ENCODE measurements at regions not wholly inside any gene's neighbourhood (a gene's known extent, or its start where the extent isn't known, plus 50 kb on each side); places are given as distances from the start of the nearest gene placed in this dataset.

- Histone ChIP-seq H3K4me3 (no peak overlapping the region), H3K27ac (no peak overlapping the region)
- DNase-seq (ENCODE audit: low spot score): no peak
- no peak for TF ChIP-seq CTCF (IDR thresholded peaks at IDR 0.05)
Observed at GRCh38 chr2:53235836-53236582, 531.6 kb upstream of the CHAC2 start.

- no peak overlapping the region for H3K27ac ChIP-seq
- DNase-seq (ENCODE audit: low spot score): no peak
- no peak overlapping the region for H3K4me3 ChIP-seq
- no peak for TF ChIP-seq CTCF (IDR thresholded peaks at IDR 0.05)
Observed at GRCh38 chr2:53234548-53234903, 533.1 kb upstream of the CHAC2 start.

- H3K27ac ChIP-seq: no peak overlapping the region
- no peak for DNase-seq (ENCODE audit: low spot score)
- H3K4me3 ChIP-seq: no peak overlapping the region
- no peak for TF ChIP-seq CTCF (IDR thresholded peaks at IDR 0.05)
Observed at GRCh38 chr2:53233759-53234547, 533.7 kb upstream of the CHAC2 start.

- no peak overlapping the region for H3K27ac ChIP-seq
- no peak for TF ChIP-seq CTCF (IDR thresholded peaks at IDR 0.05)
- H3K4me3 ChIP-seq: no peak overlapping the region
- no peak for DNase-seq (ENCODE audit: low spot score)
Observed at GRCh38 chr2:53231908-53232307, 535.7 kb upstream of the CHAC2 start.

GRCh38 chr2:53230691-53231090 lies 536.9 kb upstream of the CHAC2 start:
- DNase-seq (ENCODE audit: low spot score): no peak
- no peak for TF ChIP-seq CTCF (IDR thresholded peaks at IDR 0.05)
- Histone ChIP-seq H3K4me3 (no peak overlapping the region), H3K27ac (no peak overlapping the region)

GRCh38 chr2:53227535-53227934 lies 540.1 kb upstream of the CHAC2 start:
- no peak for DNase-seq (ENCODE audit: low spot score)
- TF ChIP-seq CTCF (IDR thresholded peaks at IDR 0.05): no peak
- Histone ChIP-seq H3K27ac (no peak overlapping the region), H3K4me3 (no peak overlapping the region)

GRCh38 chr2:53220969-53221368 lies 546.6 kb upstream of the CHAC2 start:
- no peak for TF ChIP-seq CTCF (IDR thresholded peaks at IDR 0.05)
- H3K4me3 ChIP-seq: no peak overlapping the region
- no peak for DNase-seq (ENCODE audit: low spot score)
- H3K27ac ChIP-seq: no peak overlapping the region
